ENCODE measurements at regions not wholly inside any gene's neighbourhood (a gene's known extent, or its start where the extent isn't known, plus 50 kb on each side); places are given as distances from the start of the nearest gene placed in this dataset.

GRCh38 chr1:88186911-88187310 is 497.2 kb upstream of the PKN2 start:
- DNase-seq = no peak

- no peak for DNase-seq
Measured at GRCh38 chr1:88188038-88188437, 496.0 kb upstream of the PKN2 start.

GRCh38 chr1:88189525-88189924 is 494.5 kb upstream of the PKN2 start:
- DNase-seq = no peak

GRCh38 chr1:88191917-88192316 is 492.2 kb upstream of the PKN2 start:
- no peak for DNase-seq

GRCh38 chr1:88194542-88194941 is 489.5 kb upstream of the PKN2 start:
- DNase-seq = no peak

- no peak for DNase-seq
Measured at GRCh38 chr1:88200545-88200944, 483.5 kb upstream of the PKN2 start.

GRCh38 chr1:88204111-88204510 is 480.0 kb upstream of the PKN2 start:
- no peak for DNase-seq

- no peak for DNase-seq
Measured at GRCh38 chr1:88204612-88205167, 479.4 kb upstream of the PKN2 start.

GRCh38 chr1:88208389-88208788 is 475.7 kb upstream of the PKN2 start:
- DNase-seq = no peak

GRCh38 chr1:88210103-88210787 is 473.8 kb upstream of the PKN2 start:
- DNase-seq = no peak

GRCh38 chr1:88216441-88216840 is 467.6 kb upstream of the PKN2 start:
- no peak for DNase-seq

- no peak for DNase-seq
Measured at GRCh38 chr1:88217386-88217785, 466.7 kb upstream of the PKN2 start.

- DNase-seq = no peak
Measured at GRCh38 chr1:88219521-88219920, 464.6 kb upstream of the PKN2 start.

GRCh38 chr1:88221411-88221810 is 462.7 kb upstream of the PKN2 start:
- DNase-seq = no peak

GRCh38 chr1:88224906-88225305 is 459.2 kb upstream of the PKN2 start:
- no peak for DNase-seq

- DNase-seq = no peak
Measured at GRCh38 chr1:88228114-88228513, 456.0 kb upstream of the PKN2 start.

- no peak for DNase-seq
Measured at GRCh38 chr1:88230126-88230525, 453.9 kb upstream of the PKN2 start.

GRCh38 chr1:88237058-88237457 is 447.0 kb upstream of the PKN2 start:
- no peak for DNase-seq

GRCh38 chr1:88239205-88239604 is 444.9 kb upstream of the PKN2 start:
- no peak for DNase-seq

GRCh38 chr1:88247666-88248065 is 436.4 kb upstream of the PKN2 start:
- no peak for DNase-seq

GRCh38 chr1:88250915-88251314 is 433.2 kb upstream of the PKN2 start:
- no peak for DNase-seq

- no peak for DNase-seq
Measured at GRCh38 chr1:88252745-88253144, 431.3 kb upstream of the PKN2 start.

- no peak for DNase-seq
Measured at GRCh38 chr1:88265606-88266005, 418.5 kb upstream of the PKN2 start.

- DNase-seq = no peak
Measured at GRCh38 chr1:88266051-88266450, 418.0 kb upstream of the PKN2 start.

GRCh38 chr1:88272216-88272615 is 411.9 kb upstream of the PKN2 start:
- no peak for DNase-seq

Measured in central memory CD4-positive, alpha-beta T cell (primary cell).